ENCODE measurements at regions not wholly inside any gene's neighbourhood (a gene's known extent, or its start where the extent isn't known, plus 50 kb on each side); places are given as distances from the start of the nearest gene placed in this dataset.

- TF ChIP-seq, protein P1, sequence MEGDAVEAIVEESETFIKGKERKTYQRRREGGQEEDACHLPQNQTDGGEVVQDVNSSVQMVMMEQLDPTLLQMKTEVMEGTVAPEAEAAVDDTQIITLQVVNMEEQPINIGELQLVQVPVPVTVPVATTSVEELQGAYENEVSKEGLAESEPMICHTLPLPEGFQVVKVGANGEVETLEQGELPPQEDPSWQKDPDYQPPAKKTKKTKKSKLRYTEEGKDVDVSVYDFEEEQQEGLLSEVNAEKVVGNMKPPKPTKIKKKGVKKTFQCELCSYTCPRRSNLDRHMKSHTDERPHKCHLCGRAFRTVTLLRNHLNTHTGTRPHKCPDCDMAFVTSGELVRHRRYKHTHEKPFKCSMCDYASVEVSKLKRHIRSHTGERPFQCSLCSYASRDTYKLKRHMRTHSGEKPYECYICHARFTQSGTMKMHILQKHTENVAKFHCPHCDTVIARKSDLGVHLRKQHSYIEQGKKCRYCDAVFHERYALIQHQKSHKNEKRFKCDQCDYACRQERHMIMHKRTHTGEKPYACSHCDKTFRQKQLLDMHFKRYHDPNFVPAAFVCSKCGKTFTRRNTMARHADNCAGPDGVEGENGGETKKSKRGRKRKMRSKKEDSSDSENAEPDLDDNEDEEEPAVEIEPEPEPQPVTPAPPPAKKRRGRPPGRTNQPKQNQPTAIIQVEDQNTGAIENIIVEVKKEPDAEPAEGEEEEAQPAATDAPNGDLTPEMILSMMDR (IDR thresholded peaks at IDR 0.05) = no peak
- no peak for TF ChIP-seq REST (IDR thresholded peaks at IDR 0.05; ENCODE audit: insufficient read depth in 1 of 2, low read depth in 2 of 2, low read length in 1 of 2)
- TF ChIP-seq SIN3A (IDR thresholded peaks at IDR 0.05; ENCODE audit: borderline replicate concordance, insufficient read depth, low read depth, low read length) = no peak
These were observed 685.3 kb upstream of the EDIL3 start for GRCh38 chr5:85069659-85070640.

All from Panc1 (cell line).